Sigmoid colon (tissue), 4 donors: ENCODE measurements at regions not wholly inside any gene's neighbourhood (a gene's known extent, or its start where the extent isn't known, plus 50 kb on each side); places are given as distances from the start of the nearest gene placed in this dataset.

Experiments
- POLR2A ChIP-seq, 2 donors: fragments of 450-650 bp; IDR thresholded peaks; one replicate each; pipeline ENCODE4 v1.6.1; 2016; ENCODE audit warnings: antibody characterized with exemption in 2 of 2, mild to moderate bottlenecking in 2 of 2, moderate library complexity in 2 of 2
- POLR2AphosphoS5 ChIP-seq, 4 donors: sonication (generic); formaldehyde crosslinking; IDR thresholded peaks; one replicate each; pipeline ENCODE4 v1.6.1; 2017; ENCODE audit warnings: antibody characterized with exemption in 4 of 4
- TF ChIP-seq, protein P1 (sequence below), 4 experiments: fragments of 450-650 bp in 3 of 4; fragments of 200-600 bp in 1 of 4; IDR thresholded peaks; one replicate each; pipeline ENCODE4 v1.5.1; 2016 to 2019; ENCODE audit warnings: antibody characterized with exemption in 4 of 4, mild to moderate bottlenecking in 3 of 4, moderate library complexity in 2 of 4

DNA sequence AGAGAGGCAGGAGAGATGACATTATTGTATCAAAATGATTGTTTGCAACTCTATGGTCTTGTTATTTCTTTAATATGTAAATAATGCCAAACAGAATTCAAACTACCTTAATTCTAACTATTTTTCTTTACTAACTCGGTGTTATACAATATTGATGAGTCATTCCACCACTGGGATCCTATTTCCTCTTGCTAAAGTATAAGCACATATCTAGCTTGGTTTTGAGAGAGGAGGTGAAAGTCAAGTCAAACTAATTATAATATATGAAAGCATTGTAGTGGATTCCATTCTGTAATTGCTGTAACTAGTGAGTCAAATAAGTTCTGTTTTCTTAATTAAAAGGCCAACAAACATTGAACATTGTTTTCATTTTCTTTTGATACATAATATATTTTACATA, 837.6 kb downstream of the PDHA2 start:
- TF ChIP-seq, protein P1, sequence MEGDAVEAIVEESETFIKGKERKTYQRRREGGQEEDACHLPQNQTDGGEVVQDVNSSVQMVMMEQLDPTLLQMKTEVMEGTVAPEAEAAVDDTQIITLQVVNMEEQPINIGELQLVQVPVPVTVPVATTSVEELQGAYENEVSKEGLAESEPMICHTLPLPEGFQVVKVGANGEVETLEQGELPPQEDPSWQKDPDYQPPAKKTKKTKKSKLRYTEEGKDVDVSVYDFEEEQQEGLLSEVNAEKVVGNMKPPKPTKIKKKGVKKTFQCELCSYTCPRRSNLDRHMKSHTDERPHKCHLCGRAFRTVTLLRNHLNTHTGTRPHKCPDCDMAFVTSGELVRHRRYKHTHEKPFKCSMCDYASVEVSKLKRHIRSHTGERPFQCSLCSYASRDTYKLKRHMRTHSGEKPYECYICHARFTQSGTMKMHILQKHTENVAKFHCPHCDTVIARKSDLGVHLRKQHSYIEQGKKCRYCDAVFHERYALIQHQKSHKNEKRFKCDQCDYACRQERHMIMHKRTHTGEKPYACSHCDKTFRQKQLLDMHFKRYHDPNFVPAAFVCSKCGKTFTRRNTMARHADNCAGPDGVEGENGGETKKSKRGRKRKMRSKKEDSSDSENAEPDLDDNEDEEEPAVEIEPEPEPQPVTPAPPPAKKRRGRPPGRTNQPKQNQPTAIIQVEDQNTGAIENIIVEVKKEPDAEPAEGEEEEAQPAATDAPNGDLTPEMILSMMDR (IDR thresholded peaks at IDR 0.05), result no peak
- TF ChIP-seq POLR2A (IDR thresholded peaks at IDR 0.05), result no peak
- no peak for TF ChIP-seq POLR2AphosphoS5 (IDR thresholded peaks at IDR 0.05)
